ENCODE measurements at regions not wholly inside any gene's neighbourhood (a gene's known extent, or its start where the extent isn't known, plus 50 kb on each side); places are given as distances from the start of the nearest gene placed in this dataset.

DNA sequence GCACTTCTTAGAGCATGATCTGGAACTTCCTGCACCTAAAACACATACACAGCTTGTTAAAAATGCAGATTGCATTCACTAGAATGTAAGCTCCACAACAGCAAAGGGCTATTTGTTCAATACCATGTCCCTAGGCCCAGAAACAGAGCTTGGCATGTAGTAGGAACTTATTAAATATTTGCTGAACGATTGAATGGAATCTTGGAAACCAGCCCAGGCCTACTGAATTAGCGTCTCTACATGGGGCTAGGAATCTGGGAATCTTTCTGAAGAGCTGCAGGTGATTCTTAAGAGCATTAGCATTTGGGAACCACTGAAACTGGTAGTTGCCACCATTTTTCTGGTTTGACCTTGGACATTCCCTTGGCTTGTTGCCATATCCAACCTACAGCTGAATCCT, 234.1 kb downstream of the STIM2 start:
- Histone ChIP-seq H3K79me2 (ENCODE audit: control insufficient read depth, insufficient read depth, low read length) (no peaks in the 10 kb centered on the region), H4K8ac (ENCODE audit: low read depth, low read length) (no peak overlapping the region), H3K4ac (ENCODE audit: low read depth, low read length) (no peak overlapping the region), H3K4me2 (ENCODE audit: low read length) (no peak overlapping the region), H3K27ac (ENCODE audit: low read depth, low read length) (no peak overlapping the region), H2BK15ac (replicated peaks; ENCODE audit: low read depth) (no peak overlapping the region), H4K5ac (ENCODE audit: low read length) (no peak overlapping the region), H3K79me1 (ENCODE audit: low read length) (no peaks in the 10 kb centered on the region), H2BK120ac (ENCODE audit: low read depth, low read length) (no peak overlapping the region), H2BK5ac (ENCODE audit: low read length) (no peak overlapping the region), H3K56ac (ENCODE audit: low read length) (no peak overlapping the region), H3K9ac (ENCODE audit: low read length) (no peak overlapping the region), H2AK5ac (ENCODE audit: low read length) (no peak overlapping the region), H3K27me3 (ENCODE audit: insufficient read depth, low read length, poor library complexity) (no peaks in the 10 kb centered on the region), H3K4me3 (ENCODE audit: low read length) (no peak overlapping the region), H3K18ac (ENCODE audit: low read length) (no peak overlapping the region), H3K36me3 (ENCODE audit: control insufficient read depth, insufficient read depth, low read length) (no peaks in the 10 kb centered on the region), H3K23ac (ENCODE audit: low read length) (no peak overlapping the region), H3K4me1 (ENCODE audit: control insufficient read depth, low read depth, low read length) (no peaks in the 10 kb centered on the region)
- no CpG with 5 or more reads among the region's 2 CpGs for WGBS (ENCODE audit: extremely low coverage, insufficient coverage, low lambda C conversion rate)
- no peak for DNase-seq

DNA sequence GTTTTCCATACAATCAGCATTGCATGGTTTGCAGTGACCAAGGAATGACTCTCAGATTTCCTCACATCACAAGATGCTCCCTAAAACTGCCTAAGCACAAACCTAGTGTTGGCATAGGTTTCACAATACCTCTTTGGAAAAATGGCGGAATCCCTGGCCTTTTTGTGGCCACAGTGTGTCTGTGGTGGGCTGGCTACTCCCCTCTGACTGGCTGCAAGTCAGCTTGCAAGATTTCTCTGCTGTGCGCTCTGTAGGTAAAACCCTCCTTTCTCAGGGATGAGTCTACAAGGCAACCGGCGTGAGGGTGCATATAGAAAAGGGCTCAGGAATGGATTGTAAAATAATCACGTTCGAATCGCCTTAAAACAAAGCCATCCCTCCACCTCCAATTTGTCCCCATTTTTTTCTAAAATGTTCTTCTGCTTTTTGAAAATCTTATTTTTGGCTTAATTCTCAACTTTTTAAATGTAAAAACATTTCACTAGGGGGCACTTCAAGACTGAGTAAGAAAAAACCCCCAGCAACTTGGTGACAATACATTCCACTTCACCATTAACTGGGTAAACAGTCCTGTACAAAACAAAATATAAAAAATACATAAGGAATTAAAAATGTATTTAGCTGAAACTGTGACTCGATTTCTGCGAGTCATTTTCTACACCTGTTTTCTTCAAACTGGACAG, 235.6 kb downstream of the STIM2 start:
- Histone ChIP-seq H2BK5ac (ENCODE audit: low read length) (no peak overlapping the region), H3K18ac (ENCODE audit: low read length) (no peak overlapping the region), H3K56ac (ENCODE audit: low read length) (peak overlapping the region; percentile 18), H4K8ac (ENCODE audit: low read depth, low read length) (no peak overlapping the region), H3K36me3 (ENCODE audit: control insufficient read depth, insufficient read depth, low read length) (no peaks in the 10 kb centered on the region), H2AK5ac (ENCODE audit: low read length) (no peak overlapping the region), H3K4me2 (ENCODE audit: low read length) (no peak overlapping the region), H3K79me1 (ENCODE audit: low read length) (no peaks in the 10 kb centered on the region), H3K79me2 (ENCODE audit: control insufficient read depth, insufficient read depth, low read length) (no peaks in the 10 kb centered on the region), H3K27me3 (ENCODE audit: insufficient read depth, low read length, poor library complexity) (no peaks in the 10 kb centered on the region), H3K23ac (ENCODE audit: low read length) (no peak overlapping the region), H3K4ac (ENCODE audit: low read depth, low read length) (no peak overlapping the region), H3K9ac (ENCODE audit: low read length) (no peak overlapping the region), H3K4me1 (ENCODE audit: control insufficient read depth, low read depth, low read length) (no peaks in the 10 kb centered on the region), H3K27ac (ENCODE audit: low read depth, low read length) (no peak overlapping the region), H3K4me3 (ENCODE audit: low read length) (no peak overlapping the region), H2BK15ac (replicated peaks; ENCODE audit: low read depth) (no peak overlapping the region), H4K5ac (ENCODE audit: low read length) (no peak overlapping the region), H2BK120ac (ENCODE audit: low read depth, low read length) (no peak overlapping the region)
- peak; percentile 29 for DNase-seq
- WGBS (ENCODE audit: extremely low coverage, insufficient coverage, low lambda C conversion rate): no CpG with 5 or more reads among the region's 9 CpGs

DNA sequence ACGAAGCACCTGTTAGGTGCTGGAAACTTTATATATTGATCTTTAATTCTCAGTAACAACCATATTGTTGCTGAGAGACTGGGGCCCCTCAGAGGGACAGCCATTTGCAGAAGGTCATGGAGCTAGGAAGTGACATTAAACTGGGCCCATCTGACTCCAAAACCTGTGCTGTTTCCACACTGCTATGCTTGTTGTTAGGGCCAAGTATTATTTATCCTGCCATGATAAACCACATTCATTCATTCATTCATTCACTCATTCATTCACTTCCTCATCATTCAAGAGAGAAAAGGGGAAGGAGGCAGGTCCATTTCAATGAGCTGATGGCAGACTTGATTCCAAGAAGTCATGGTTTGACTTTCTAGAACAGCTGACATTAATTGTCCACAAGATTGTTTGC, 237.4 kb downstream of the STIM2 start:
- Histone ChIP-seq H4K5ac (ENCODE audit: low read length) (no peak overlapping the region), H3K4me1 (ENCODE audit: control insufficient read depth, low read depth, low read length) (no peaks in the 10 kb centered on the region), H2BK5ac (ENCODE audit: low read length) (no peak overlapping the region), H3K27me3 (ENCODE audit: insufficient read depth, low read length, poor library complexity) (no peaks in the 10 kb centered on the region), H3K27ac (ENCODE audit: low read depth, low read length) (no peak overlapping the region), H3K79me2 (ENCODE audit: control insufficient read depth, insufficient read depth, low read length) (no peaks in the 10 kb centered on the region), H3K79me1 (ENCODE audit: low read length) (no peaks in the 10 kb centered on the region), H3K18ac (ENCODE audit: low read length) (no peak overlapping the region), H3K4me2 (ENCODE audit: low read length) (no peak overlapping the region), H3K23ac (ENCODE audit: low read length) (no peak overlapping the region), H2BK120ac (ENCODE audit: low read depth, low read length) (no peak overlapping the region), H2BK15ac (replicated peaks; ENCODE audit: low read depth) (no peak overlapping the region), H3K4ac (ENCODE audit: low read depth, low read length) (no peak overlapping the region), H4K8ac (ENCODE audit: low read depth, low read length) (no peak overlapping the region), H3K56ac (ENCODE audit: low read length) (no peak overlapping the region), H3K4me3 (ENCODE audit: low read length) (no peak overlapping the region), H3K9ac (ENCODE audit: low read length) (no peak overlapping the region), H3K36me3 (ENCODE audit: control insufficient read depth, insufficient read depth, low read length) (no peaks in the 10 kb centered on the region), H2AK5ac (ENCODE audit: low read length) (no peak overlapping the region)
- no peak for DNase-seq
- WGBS (ENCODE audit: extremely low coverage, insufficient coverage, low lambda C conversion rate): no CpG with 5 or more reads among the region's 1 CpG

GRCh38 chr4:27100713-27101112, 240.1 kb downstream of the STIM2 start:
- H3K4ac ChIP-seq (ENCODE audit: low read depth, low read length): no peak overlapping the region
- H3K79me1 ChIP-seq (ENCODE audit: low read length): no peaks in the 10 kb centered on the region
- H3K27me3 ChIP-seq (ENCODE audit: insufficient read depth, low read length, poor library complexity): no peaks in the 10 kb centered on the region
- no peak overlapping the region for H3K4me2 ChIP-seq (ENCODE audit: low read length)
- H3K9ac ChIP-seq (ENCODE audit: low read length): no peak overlapping the region
- no peaks in the 10 kb centered on the region for H3K79me2 ChIP-seq (ENCODE audit: control insufficient read depth, insufficient read depth, low read length)
- H4K8ac ChIP-seq (ENCODE audit: low read depth, low read length): no peak overlapping the region
- H2BK15ac ChIP-seq (replicated peaks; ENCODE audit: low read depth): no peak overlapping the region
- H3K4me1 ChIP-seq (ENCODE audit: control insufficient read depth, low read depth, low read length): no peaks in the 10 kb centered on the region
- H3K23ac ChIP-seq (ENCODE audit: low read length): no peak overlapping the region
- no peak overlapping the region for H2AK5ac ChIP-seq (ENCODE audit: low read length)
- H3K4me3 ChIP-seq (ENCODE audit: low read length): no peak overlapping the region
- H3K56ac ChIP-seq (ENCODE audit: low read length): no peak overlapping the region
- DNase-seq: no peak
- H2BK120ac ChIP-seq (ENCODE audit: low read depth, low read length): no peak overlapping the region
- H3K36me3 ChIP-seq (ENCODE audit: control insufficient read depth, insufficient read depth, low read length): no peaks in the 10 kb centered on the region
- H2BK5ac ChIP-seq (ENCODE audit: low read length): no peak overlapping the region
- H3K27ac ChIP-seq (ENCODE audit: low read depth, low read length): no peak overlapping the region
- H3K18ac ChIP-seq (ENCODE audit: low read length): no peak overlapping the region
- WGBS (ENCODE audit: extremely low coverage, insufficient coverage, low lambda C conversion rate): no CpG with 5 or more reads among the region's 10 CpGs
- no peak overlapping the region for H4K5ac ChIP-seq (ENCODE audit: low read length)

GRCh38 chr4:27101126-27101525, 240.5 kb downstream of the STIM2 start:
- Histone ChIP-seq H3K9ac (ENCODE audit: low read length) (no peak overlapping the region), H3K36me3 (ENCODE audit: control insufficient read depth, insufficient read depth, low read length) (no peaks in the 10 kb centered on the region), H3K4me3 (ENCODE audit: low read length) (no peak overlapping the region), H3K79me2 (ENCODE audit: control insufficient read depth, insufficient read depth, low read length) (no peaks in the 10 kb centered on the region), H3K4me1 (ENCODE audit: control insufficient read depth, low read depth, low read length) (no peaks in the 10 kb centered on the region), H3K4ac (ENCODE audit: low read depth, low read length) (no peak overlapping the region), H3K27ac (ENCODE audit: low read depth, low read length) (no peak overlapping the region), H2BK15ac (replicated peaks; ENCODE audit: low read depth) (no peak overlapping the region), H4K8ac (ENCODE audit: low read depth, low read length) (no peak overlapping the region), H3K27me3 (ENCODE audit: insufficient read depth, low read length, poor library complexity) (no peaks in the 10 kb centered on the region), H2BK120ac (ENCODE audit: low read depth, low read length) (no peak overlapping the region), H2BK5ac (ENCODE audit: low read length) (no peak overlapping the region), H3K79me1 (ENCODE audit: low read length) (no peaks in the 10 kb centered on the region), H3K23ac (ENCODE audit: low read length) (no peak overlapping the region), H2AK5ac (ENCODE audit: low read length) (no peak overlapping the region), H3K56ac (ENCODE audit: low read length) (no peak overlapping the region), H3K4me2 (ENCODE audit: low read length) (no peak overlapping the region), H4K5ac (ENCODE audit: low read length) (no peak overlapping the region), H3K18ac (ENCODE audit: low read length) (no peak overlapping the region)
- DNase-seq: no peak
- no CpG with 5 or more reads among the region's 12 CpGs for WGBS (ENCODE audit: extremely low coverage, insufficient coverage, low lambda C conversion rate)

GRCh38 chr4:27101561-27101960, 240.9 kb downstream of the STIM2 start:
- H3K18ac ChIP-seq (ENCODE audit: low read length): no peak overlapping the region
- H3K36me3 ChIP-seq (ENCODE audit: control insufficient read depth, insufficient read depth, low read length): no peaks in the 10 kb centered on the region
- no peaks in the 10 kb centered on the region for H3K27me3 ChIP-seq (ENCODE audit: insufficient read depth, low read length, poor library complexity)
- no peak overlapping the region for H2AK5ac ChIP-seq (ENCODE audit: low read length)
- no peak overlapping the region for H3K4ac ChIP-seq (ENCODE audit: low read depth, low read length)
- no peak overlapping the region for H3K27ac ChIP-seq (ENCODE audit: low read depth, low read length)
- no peak for DNase-seq
- H3K56ac ChIP-seq (ENCODE audit: low read length): no peak overlapping the region
- no peaks in the 10 kb centered on the region for H3K79me2 ChIP-seq (ENCODE audit: control insufficient read depth, insufficient read depth, low read length)
- H3K79me1 ChIP-seq (ENCODE audit: low read length): no peaks in the 10 kb centered on the region
- H3K4me1 ChIP-seq (ENCODE audit: control insufficient read depth, low read depth, low read length): no peaks in the 10 kb centered on the region
- no peak overlapping the region for H3K9ac ChIP-seq (ENCODE audit: low read length)
- H2BK120ac ChIP-seq (ENCODE audit: low read depth, low read length): no peak overlapping the region
- H3K4me2 ChIP-seq (ENCODE audit: low read length): no peak overlapping the region
- no peak overlapping the region for H4K8ac ChIP-seq (ENCODE audit: low read depth, low read length)
- no peak overlapping the region for H2BK15ac ChIP-seq (replicated peaks; ENCODE audit: low read depth)
- H4K5ac ChIP-seq (ENCODE audit: low read length): no peak overlapping the region
- no CpG with 5 or more reads among the region's 7 CpGs for WGBS (ENCODE audit: extremely low coverage, insufficient coverage, low lambda C conversion rate)
- H3K23ac ChIP-seq (ENCODE audit: low read length): no peak overlapping the region
- H3K4me3 ChIP-seq (ENCODE audit: low read length): no peak overlapping the region
- no peak overlapping the region for H2BK5ac ChIP-seq (ENCODE audit: low read length)

Measured in mesendoderm (in vitro differentiated cells).